HepG2 (cell line): ENCODE measurements at regions not wholly inside any gene's neighbourhood (a gene's known extent, or its start where the extent isn't known, plus 50 kb on each side); places are given as distances from the start of the nearest gene placed in this dataset.

ENCODE experiments used
- ATAC-seq: fragments of 200-7000 bp; cut with Tn5 transposase; 3 replicates; pipeline ENCODE4 v1.9.1; 2020; ENCODE audit warnings: mild to moderate bottlenecking, moderate library complexity
- BruUV-seq: library from RNA; stranded (reverse); fragments of 400-500 nt; replicated peaks from 2 replicates; lab custom pipeline; 2021; lab: Mats Ljungman, UMichigan
- CTCF ChIA-PET: fragments of 300-600 bp; formaldehyde crosslinking; extraction: SDS; loops from one replicate; lab custom pipeline; 2021; ENCODE audit warnings: low total read pairs, inconsistent platforms, low intra/inter-chr PET ratio; lab: Yijun Ruan, JAX
- POLR2A ChIA-PET: fragments of 350-600 bp; sonication (Branson Sonifier 250); formaldehyde crosslinking; loops from one replicate; lab custom pipeline; 2020; ENCODE audit warnings: antibody characterized with exemption, inconsistent platforms; lab: Yijun Ruan, JAX
- DNase-seq: peaks from one replicate; pipeline ENCODE4 v3.0.0-alpha.2; 2015; ENCODE audit warnings: low spot score
- FAIRE-seq: peaks from 3 replicates; lab custom pipeline; 2011; peaks lifted over from hg19 to GRCh38; lab: Jason Lieb, UNC
- H2AFZ ChIP-seq: one replicate; pipeline ENCODE4 v1.6.1; 2011; ENCODE audit warnings: low read length, inconsistent platforms
- H3K27ac ChIP-seq: fragments of 300-600 bp; 3 replicates; pipeline ENCODE4 v1.8.0; 2011; ENCODE audit warnings: mixed run types, mild to moderate bottlenecking, mixed read lengths, low read length, inconsistent platforms; ENCODE audit not compliant: insufficient read depth; ENCODE audit errors: extremely low read length
- H3K27me3 ChIP-seq, 2 experiments: fragments of 200-600 bp in 1 of 2; 2 replicates in 1 of 2; 3 replicates in 1 of 2; pipeline versions ENCODE4 v1.6.0 to v1.8.0; 2011; ENCODE audit warnings: low read length in 2 of 2, mild to moderate bottlenecking in 2 of 2, moderate library complexity in 2 of 2, inconsistent platforms in 1 of 2; ENCODE audit not compliant: insufficient read depth in 2 of 2, control insufficient read depth in 1 of 2
- H3K36me3 ChIP-seq, 2 experiments: fragments of 200-600 bp in 1 of 2; replicated peaks in 1 of 2; 2 replicates in 1 of 2; 3 replicates in 1 of 2; pipeline versions ENCODE4 v1.5.1 to v1.8.0; 2011; ENCODE audit warnings: low read length in 2 of 2, inconsistent platforms in 1 of 2; ENCODE audit not compliant: insufficient read depth in 2 of 2, control insufficient read depth in 1 of 2
- H3K4me1 ChIP-seq: 2 replicates; pipeline ENCODE4 v1.5.1; 2012; ENCODE audit warnings: low read length, inconsistent platforms; ENCODE audit not compliant: insufficient read depth
- H3K4me2 ChIP-seq: 2 replicates; pipeline ENCODE4 v1.6.0; 2011; ENCODE audit warnings: low read depth, low read length, inconsistent platforms
- H3K4me3 ChIP-seq, 3 experiments: fragments of 200-600 bp in 1 of 3; sonication (generic), shearing (Covaris generic) in 1 of 3; replicated peaks in 1 of 3; 2 replicates each; pipeline ENCODE4 v1.5.1; 2011 to 2016; ENCODE audit warnings: low read length in 3 of 3, inconsistent platforms in 2 of 3, low read depth in 2 of 3, mild to moderate bottlenecking in 2 of 3, control low read depth in 1 of 3, mixed read lengths in 1 of 3; ENCODE audit not compliant: insufficient read depth in 1 of 3
- H3K79me2 ChIP-seq: one replicate; pipeline ENCODE4 v1.6.1; 2011; ENCODE audit warnings: low read length, inconsistent platforms; ENCODE audit not compliant: insufficient read depth
- H3K9ac ChIP-seq: 2 replicates; pipeline ENCODE4 v1.6.0; 2011; ENCODE audit warnings: mild to moderate bottlenecking, low read depth, low read length, inconsistent platforms; ENCODE audit not compliant: insufficient read depth
- H3K9me3 ChIP-seq: 2 replicates; pipeline ENCODE4 v1.5.1; 2012; ENCODE audit warnings: mild to moderate bottlenecking, low read length
- H4K20me1 ChIP-seq: 2 replicates; pipeline ENCODE4 v1.6.0; 2011; ENCODE audit warnings: inconsistent platforms, mild to moderate bottlenecking, low read length, moderate library complexity; ENCODE audit not compliant: insufficient read depth
- CEBPB ChIP-seq: IDR thresholded peaks from 2 replicates; pipeline ENCODE4 v1.6.1; 2011; ENCODE audit warnings: low read depth, low read length, improper control_type of control experiment, borderline replicate concordance
- MIXL1 ChIP-seq: IDR thresholded peaks from 2 replicates; pipeline ENCODE4 v1.6.1; 2016
- TBP ChIP-seq: sonication (generic); formaldehyde crosslinking; IDR thresholded peaks from 2 replicates; pipeline ENCODE4 v1.5.0; 2020; ENCODE audit warnings: missing genetic modification reagents
- ZBTB10 ChIP-seq: sonication (generic); formaldehyde crosslinking; IDR thresholded peaks from 2 replicates; pipeline ENCODE4 v1.4.0; 2020; ENCODE audit warnings: missing genetic modification reagents, borderline replicate concordance
- ZNF768 ChIP-seq: sonication (generic); formaldehyde crosslinking; IDR thresholded peaks from 2 replicates; pipeline ENCODE4 v1.4.0; 2020; ENCODE audit warnings: missing genetic modification reagents
- WGBS: methylation state at CpG from one replicate; pipeline ENCODE4 v1.1.6; 2017; ENCODE audit warnings: low lambda C conversion rate; 5-methylcytosine and 5-hydroxymethylcytosine counted together
- in situ Hi-C: cut with HindIII; loops from 2 replicates; pipeline ENCODE4 v1.10.0; 2017; ENCODE audit warnings: low pct_unique_long_range_greater_than_20kb; ENCODE audit not compliant: extremely low pct_ligation_motif_present
- intact Hi-C: fragments of 100-400 bp; cut with micrococcal nuclease; formaldehyde crosslinking; loops from one replicate; pipeline ENCODE4 v1.10.0; 2022; ENCODE audit not compliant: unreplicated experiment
- TF ChIP-seq, protein P1 (sequence below): sonication (generic); formaldehyde crosslinking; IDR thresholded peaks from 2 replicates; pipeline ENCODE4 v1.4.0; 2020; ENCODE audit warnings: missing genetic modification reagents

DNA sequence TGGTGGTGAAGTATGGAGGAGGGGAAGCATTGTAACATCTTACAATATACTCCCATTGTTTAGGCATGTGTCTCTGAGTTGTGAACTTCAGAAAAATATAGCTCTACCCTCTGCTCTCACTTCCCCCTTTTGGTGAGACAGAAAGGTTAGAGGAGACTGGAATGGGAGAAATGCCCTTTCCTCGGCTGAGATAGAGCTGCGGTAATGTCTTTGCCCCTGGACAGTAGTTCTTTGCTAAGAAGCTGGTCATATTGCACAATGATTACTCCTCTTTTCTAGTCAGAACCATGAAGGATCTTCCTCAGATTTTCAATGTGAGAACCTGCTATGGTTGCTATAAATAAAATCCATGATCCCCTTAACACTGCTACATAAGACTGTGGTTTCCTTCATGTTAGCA, 171.0 kb downstream of the SEM1 start:
- Histone ChIP-seq H3K4me3 (no peak overlapping the region), H3K9ac (no peak overlapping the region), H3K27me3 (no peaks in the 10 kb centered on the region), H3K4me2 (no peak overlapping the region), H3K9me3 (no peaks in the 10 kb centered on the region), H3K36me3 (no peaks in the 10 kb centered on the region), H4K20me1 (no peaks in the 10 kb centered on the region), H3K27ac (no peak overlapping the region), H2AFZ (no peak overlapping the region), H3K79me2 (no peaks in the 10 kb centered on the region), H3K4me1 (no peaks in the 10 kb centered on the region)
- intact Hi-C loops (no loop called here), in situ Hi-C loops (no loop called here)
- BruUV-seq: no TSS peak
- no peak for ATAC-seq
- CTCF ChIA-PET: no interaction called here
- POLR2A ChIA-PET: no interaction called here
- 38% methylated on average over 2 of the region's 2 CpGs for WGBS
- no peak for DNase-seq
- FAIRE-seq: no peak
- TF ChIP-seq, protein P1, sequence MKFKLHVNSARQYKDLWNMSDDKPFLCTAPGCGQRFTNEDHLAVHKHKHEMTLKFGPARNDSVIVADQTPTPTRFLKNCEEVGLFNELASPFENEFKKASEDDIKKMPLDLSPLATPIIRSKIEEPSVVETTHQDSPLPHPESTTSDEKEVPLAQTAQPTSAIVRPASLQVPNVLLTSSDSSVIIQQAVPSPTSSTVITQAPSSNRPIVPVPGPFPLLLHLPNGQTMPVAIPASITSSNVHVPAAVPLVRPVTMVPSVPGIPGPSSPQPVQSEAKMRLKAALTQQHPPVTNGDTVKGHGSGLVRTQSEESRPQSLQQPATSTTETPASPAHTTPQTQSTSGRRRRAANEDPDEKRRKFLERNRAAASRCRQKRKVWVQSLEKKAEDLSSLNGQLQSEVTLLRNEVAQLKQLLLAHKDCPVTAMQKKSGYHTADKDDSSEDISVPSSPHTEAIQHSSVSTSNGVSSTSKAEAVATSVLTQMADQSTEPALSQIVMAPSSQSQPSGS (CRISPR knock-in tag): no peak
- TF ChIP-seq ZBTB10 (CRISPR knock-in tag) (no peak), CEBPB (peak; percentile 36; the same call in 1 of the 2 replicates), ZNF768 (CRISPR knock-in tag) (no peak), MIXL1 (CRISPR knock-in tag) (no peak), TBP (CRISPR knock-in tag) (no peak)
